ENCODE measurements at regions not wholly inside any gene's neighbourhood (a gene's known extent, or its start where the extent isn't known, plus 50 kb on each side); places are given as distances from the start of the nearest gene placed in this dataset.
"Not testable (repeated sequence)": the region's sequence is repeated elsewhere in the genome, so short reads cannot be mapped to it uniquely, and the experiment has no call there.

DNA sequence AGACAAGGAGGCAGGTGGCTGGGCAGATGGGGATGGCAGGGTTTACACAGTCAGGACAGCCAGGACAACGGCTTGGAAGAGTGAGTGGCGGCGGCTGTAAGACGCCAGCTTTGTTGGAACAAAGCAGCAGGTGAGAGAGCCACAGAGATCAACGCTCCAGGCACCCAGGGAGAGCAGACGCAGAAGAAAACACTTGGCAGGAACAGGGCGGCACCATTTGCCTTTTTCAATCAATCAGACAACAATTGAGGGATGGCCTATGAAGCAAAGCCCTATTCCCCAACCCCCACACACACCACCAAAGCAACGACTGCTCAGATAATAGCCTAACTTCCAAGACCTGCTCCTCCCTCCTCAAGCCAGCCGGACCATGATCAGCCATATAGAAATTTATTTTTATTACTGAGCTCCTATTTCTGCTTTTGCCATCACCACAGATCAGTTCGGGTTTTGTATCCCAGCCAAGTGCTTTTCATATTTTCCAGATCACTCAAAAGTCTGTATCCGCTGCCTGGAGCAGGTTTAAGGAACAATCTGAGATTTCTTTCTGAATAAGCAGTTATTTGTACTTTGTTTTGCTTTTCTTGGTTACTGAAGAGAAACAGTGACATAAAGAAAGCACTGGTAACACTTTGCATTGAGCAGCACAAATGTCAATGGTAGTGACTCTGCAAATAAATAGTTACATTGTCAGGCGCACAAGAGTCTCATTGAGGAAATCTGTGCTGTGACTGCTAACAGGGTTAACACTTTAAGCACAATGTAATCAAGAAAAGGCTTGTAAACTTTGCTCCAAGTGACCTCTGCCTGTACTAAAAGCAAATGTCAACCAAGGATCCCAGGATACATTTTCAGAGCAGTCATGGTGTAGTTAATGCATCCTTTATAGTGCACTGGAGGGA is 81.8 kb upstream of the RBPJ start:
- Mint-ChIP-seq H3K27ac (ENCODE audit: unreplicated experiment) (peak overlapping the region; percentile 95), H3K4me3 (peak overlapping the region; percentile 56), H3K27me3 (ENCODE audit: low read depth) (no peaks in the 10 kb centered on the region), H3K9me3 (no peaks in the 10 kb centered on the region), H3K36me3 (ENCODE audit: low read depth) (no peaks in the 10 kb centered on the region), H3K4me1 (peaks cover 32% of the 10 kb centered on the region)
- TF ChIP-seq, protein P1, sequence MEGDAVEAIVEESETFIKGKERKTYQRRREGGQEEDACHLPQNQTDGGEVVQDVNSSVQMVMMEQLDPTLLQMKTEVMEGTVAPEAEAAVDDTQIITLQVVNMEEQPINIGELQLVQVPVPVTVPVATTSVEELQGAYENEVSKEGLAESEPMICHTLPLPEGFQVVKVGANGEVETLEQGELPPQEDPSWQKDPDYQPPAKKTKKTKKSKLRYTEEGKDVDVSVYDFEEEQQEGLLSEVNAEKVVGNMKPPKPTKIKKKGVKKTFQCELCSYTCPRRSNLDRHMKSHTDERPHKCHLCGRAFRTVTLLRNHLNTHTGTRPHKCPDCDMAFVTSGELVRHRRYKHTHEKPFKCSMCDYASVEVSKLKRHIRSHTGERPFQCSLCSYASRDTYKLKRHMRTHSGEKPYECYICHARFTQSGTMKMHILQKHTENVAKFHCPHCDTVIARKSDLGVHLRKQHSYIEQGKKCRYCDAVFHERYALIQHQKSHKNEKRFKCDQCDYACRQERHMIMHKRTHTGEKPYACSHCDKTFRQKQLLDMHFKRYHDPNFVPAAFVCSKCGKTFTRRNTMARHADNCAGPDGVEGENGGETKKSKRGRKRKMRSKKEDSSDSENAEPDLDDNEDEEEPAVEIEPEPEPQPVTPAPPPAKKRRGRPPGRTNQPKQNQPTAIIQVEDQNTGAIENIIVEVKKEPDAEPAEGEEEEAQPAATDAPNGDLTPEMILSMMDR (conservative IDR thresholded peaks at IDR 0.05), result no peak
- peak; percentile 8 for DNase-seq (ENCODE audit: low read depth, low spot score)

DNA sequence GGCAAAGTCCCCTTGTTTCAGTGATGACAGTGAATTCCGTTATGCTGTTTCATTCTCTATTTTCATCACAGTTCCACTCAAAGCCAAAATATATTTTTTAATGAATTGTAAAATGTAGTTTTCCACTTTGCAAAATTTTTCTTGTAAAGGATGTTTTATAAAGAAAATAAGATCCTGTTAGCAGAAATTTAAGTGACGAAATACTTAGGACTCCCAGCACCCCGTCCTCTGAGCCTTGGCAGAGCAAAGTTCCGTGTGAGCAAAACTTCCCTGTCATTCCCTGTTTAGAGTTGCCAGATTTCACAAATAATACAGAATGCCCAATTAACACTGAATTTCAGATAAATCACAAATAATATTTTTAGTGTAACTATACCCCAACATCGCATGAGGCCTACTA is 81.0 kb upstream of the RBPJ start:
- peaks cover 32% of the 10 kb centered on the region for H3K4me1 Mint-ChIP-seq
- no peaks in the 10 kb centered on the region for H3K27me3 Mint-ChIP-seq (ENCODE audit: low read depth)
- no peak for DNase-seq (ENCODE audit: low read depth, low spot score)
- H3K9me3 Mint-ChIP-seq, result no peaks in the 10 kb centered on the region
- H3K4me3 Mint-ChIP-seq, result peak overlapping the region; percentile 56
- H3K27ac Mint-ChIP-seq (ENCODE audit: unreplicated experiment), result peak overlapping the region; percentile 95
- H3K36me3 Mint-ChIP-seq (ENCODE audit: low read depth), result no peaks in the 10 kb centered on the region
- TF ChIP-seq, protein P1 (conservative IDR thresholded peaks at IDR 0.05), result no peak

DNA sequence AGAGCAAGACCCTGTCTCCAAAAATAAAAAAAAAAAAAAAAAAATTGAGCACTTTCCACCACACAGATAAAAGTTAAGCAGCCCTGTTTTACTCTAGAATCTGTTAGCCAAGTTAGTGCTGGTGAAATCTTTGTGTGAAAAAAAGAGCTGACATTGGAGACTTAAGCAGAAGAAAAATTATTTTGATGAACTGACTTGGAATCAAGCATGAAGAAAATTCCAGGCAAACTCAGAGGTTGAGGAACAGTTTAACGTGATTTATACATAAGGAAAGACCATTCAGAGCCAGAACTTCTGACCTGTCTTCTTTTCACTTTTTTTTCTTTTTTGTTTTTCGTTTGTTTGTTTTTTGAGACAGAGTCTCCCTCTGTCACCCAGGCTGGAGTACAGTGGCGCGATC is 79.6 kb upstream of the RBPJ start:
- peaks cover 32% of the 10 kb centered on the region for H3K4me1 Mint-ChIP-seq
- no peaks in the 10 kb centered on the region for H3K36me3 Mint-ChIP-seq (ENCODE audit: low read depth)
- no peaks in the 10 kb centered on the region for H3K27me3 Mint-ChIP-seq (ENCODE audit: low read depth)
- H3K27ac Mint-ChIP-seq (ENCODE audit: unreplicated experiment), result no peak overlapping the region
- no peak for DNase-seq (ENCODE audit: low read depth, low spot score)
- no peaks in the 10 kb centered on the region for H3K9me3 Mint-ChIP-seq
- TF ChIP-seq, protein P1 (conservative IDR thresholded peaks at IDR 0.05), result no peak
- H3K4me3 Mint-ChIP-seq, result no peak overlapping the region

DNA sequence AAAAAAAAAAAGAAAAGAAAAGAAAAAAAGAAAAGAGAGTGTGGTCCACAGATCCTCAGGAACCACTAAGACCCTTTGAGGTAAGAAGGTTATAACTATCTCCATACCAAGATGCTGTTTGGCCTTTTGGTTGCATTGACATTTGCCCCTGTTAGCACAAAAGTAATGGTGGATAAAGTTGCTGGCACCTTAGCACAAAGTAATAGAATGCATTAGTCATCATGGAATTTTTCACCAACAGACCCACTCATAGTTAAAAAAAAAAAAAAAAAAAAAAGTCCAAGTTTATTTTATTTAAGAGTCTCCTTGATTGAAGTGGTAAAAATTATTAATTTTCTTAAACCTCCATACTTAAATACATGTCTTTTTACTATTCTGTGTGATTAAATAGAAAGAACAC is 78.4 kb upstream of the RBPJ start:
- no peak overlapping the region for H3K27ac Mint-ChIP-seq (ENCODE audit: unreplicated experiment)
- no peaks in the 10 kb centered on the region for H3K27me3 Mint-ChIP-seq (ENCODE audit: low read depth)
- peaks cover 28% of the 10 kb centered on the region for H3K4me1 Mint-ChIP-seq
- no peaks in the 10 kb centered on the region for H3K36me3 Mint-ChIP-seq (ENCODE audit: low read depth)
- no peak overlapping the region for H3K4me3 Mint-ChIP-seq
- H3K9me3 Mint-ChIP-seq, result no peaks in the 10 kb centered on the region
- TF ChIP-seq, protein P1 (conservative IDR thresholded peaks at IDR 0.05), result no peak
- no peak for DNase-seq (ENCODE audit: low read depth, low spot score)

DNA sequence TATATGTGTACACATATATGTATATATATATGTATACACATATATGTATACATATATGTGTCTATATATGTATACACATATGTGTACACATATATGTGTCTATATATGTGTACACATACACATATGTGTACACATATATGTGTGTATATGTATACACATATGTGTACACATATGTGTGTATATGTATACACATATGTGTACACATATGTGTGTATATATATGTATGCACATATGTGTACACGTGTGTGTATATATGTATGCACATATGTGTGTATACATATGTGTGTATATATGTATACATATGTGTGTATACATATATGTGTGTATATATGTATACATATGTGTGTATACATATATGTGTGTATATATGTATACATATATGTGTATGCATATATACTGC is 76.7 kb upstream of the RBPJ start:
- not testable (repeated sequence) for H3K36me3 Mint-ChIP-seq (ENCODE audit: low read depth); H3K4me3 Mint-ChIP-seq; DNase-seq (ENCODE audit: low read depth, low spot score); H3K9me3 Mint-ChIP-seq; H3K27ac Mint-ChIP-seq (ENCODE audit: unreplicated experiment); H3K27me3 Mint-ChIP-seq (ENCODE audit: low read depth)
- H3K4me1 Mint-ChIP-seq, result peaks cover 12% of the 10 kb centered on the region

DNA sequence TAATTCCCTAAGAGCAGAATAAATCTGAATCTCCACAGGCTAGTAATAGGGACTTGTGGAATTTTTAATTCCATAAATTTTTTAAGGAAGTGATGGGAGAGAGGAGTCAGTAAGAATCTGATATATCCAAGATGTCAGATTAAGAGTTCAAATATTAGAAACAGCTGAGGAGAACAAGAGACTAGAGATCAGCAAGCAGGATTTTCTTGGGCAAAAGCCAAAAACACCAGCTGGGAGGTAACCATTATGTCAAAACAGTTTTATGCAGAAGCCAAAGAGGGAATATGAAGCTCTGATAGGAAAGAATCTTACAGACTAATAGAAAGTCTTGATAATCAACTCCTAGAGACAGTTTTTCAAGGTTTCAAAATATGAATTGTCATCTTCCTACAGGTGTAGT is 72.2 kb upstream of the RBPJ start:
- DNase-seq (ENCODE audit: low read depth, low spot score), result no peak
- TF ChIP-seq, protein P1 (conservative IDR thresholded peaks at IDR 0.05), result no peak
- Mint-ChIP-seq H3K9me3 (no peaks in the 10 kb centered on the region), H3K4me3 (no peak overlapping the region), H3K27ac (ENCODE audit: unreplicated experiment) (no peak overlapping the region), H3K36me3 (ENCODE audit: low read depth) (no peaks in the 10 kb centered on the region), H3K4me1 (peaks cover 7% of the 10 kb centered on the region), H3K27me3 (ENCODE audit: low read depth) (no peaks in the 10 kb centered on the region)

Measured in neural crest cell (in vitro differentiated cells).